Prostate gland (tissue), 2 donors: ENCODE measurements at regions not wholly inside any gene's neighbourhood (a gene's known extent, or its start where the extent isn't known, plus 50 kb on each side); places are given as distances from the start of the nearest gene placed in this dataset.

ENCODE experiments used
- POLR2A ChIP-seq: fragments of 450-650 bp; IDR thresholded peaks from one replicate; pipeline ENCODE4 v1.6.1; 2016; ENCODE audit warnings: antibody characterized with exemption, mild to moderate bottlenecking
- POLR2AphosphoS5 ChIP-seq: sonication (generic); formaldehyde crosslinking; IDR thresholded peaks from one replicate; pipeline ENCODE4 v1.6.1; 2017; ENCODE audit warnings: antibody characterized with exemption
- TF ChIP-seq, protein P1 (sequence below), 4 experiments: fragments of 200-600 bp in 2 of 4; fragments of 450-650 bp in 2 of 4; sonication (generic) in 2 of 4; IDR thresholded peaks; 1 replicate in 3 of 4; 2 replicates in 1 of 4; pipeline ENCODE4 v1.5.1; 2016 to 2019; ENCODE audit warnings: antibody characterized with exemption in 4 of 4, mild to moderate bottlenecking in 2 of 4, moderate library complexity in 2 of 4

DNA sequence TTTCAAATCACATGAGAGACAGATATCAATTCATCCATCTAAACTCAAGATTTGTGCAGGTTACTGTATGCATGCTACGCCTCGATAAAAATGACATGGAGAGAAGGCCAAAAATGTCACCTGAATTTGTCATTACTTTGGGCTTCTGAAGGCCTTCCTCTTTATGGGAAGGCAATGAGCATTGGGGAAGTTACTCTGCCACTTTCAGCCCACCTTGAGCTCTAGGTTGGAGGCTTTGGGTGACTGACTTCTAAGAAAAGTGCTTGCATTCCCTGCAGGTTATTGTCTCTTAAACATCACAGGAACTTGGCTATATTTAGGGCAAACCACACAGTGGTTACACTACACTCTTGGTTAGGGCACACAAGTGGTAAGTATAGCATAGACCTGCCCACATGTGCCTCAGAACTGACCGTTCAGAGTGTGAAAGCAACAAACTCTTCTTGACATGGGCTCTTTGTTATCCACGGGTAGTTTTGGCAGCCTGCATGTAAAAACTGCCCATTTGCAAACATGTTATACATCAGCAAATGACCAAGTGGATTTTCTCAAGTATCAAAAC, 169.5 kb downstream of the ZNF608 start:
- TF ChIP-seq, protein P1, sequence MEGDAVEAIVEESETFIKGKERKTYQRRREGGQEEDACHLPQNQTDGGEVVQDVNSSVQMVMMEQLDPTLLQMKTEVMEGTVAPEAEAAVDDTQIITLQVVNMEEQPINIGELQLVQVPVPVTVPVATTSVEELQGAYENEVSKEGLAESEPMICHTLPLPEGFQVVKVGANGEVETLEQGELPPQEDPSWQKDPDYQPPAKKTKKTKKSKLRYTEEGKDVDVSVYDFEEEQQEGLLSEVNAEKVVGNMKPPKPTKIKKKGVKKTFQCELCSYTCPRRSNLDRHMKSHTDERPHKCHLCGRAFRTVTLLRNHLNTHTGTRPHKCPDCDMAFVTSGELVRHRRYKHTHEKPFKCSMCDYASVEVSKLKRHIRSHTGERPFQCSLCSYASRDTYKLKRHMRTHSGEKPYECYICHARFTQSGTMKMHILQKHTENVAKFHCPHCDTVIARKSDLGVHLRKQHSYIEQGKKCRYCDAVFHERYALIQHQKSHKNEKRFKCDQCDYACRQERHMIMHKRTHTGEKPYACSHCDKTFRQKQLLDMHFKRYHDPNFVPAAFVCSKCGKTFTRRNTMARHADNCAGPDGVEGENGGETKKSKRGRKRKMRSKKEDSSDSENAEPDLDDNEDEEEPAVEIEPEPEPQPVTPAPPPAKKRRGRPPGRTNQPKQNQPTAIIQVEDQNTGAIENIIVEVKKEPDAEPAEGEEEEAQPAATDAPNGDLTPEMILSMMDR (IDR thresholded peaks at IDR 0.05), result no peak
- TF ChIP-seq POLR2A (no peak), POLR2AphosphoS5 (no peak)
